Activated naive CD4-positive, alpha-beta T cell treated with anti-CD3 and anti-CD28 coated beads, Interleukin-2, amount 50 U/mL, for 72 hours (primary cell): ENCODE measurements at regions not wholly inside any gene's neighbourhood (a gene's known extent, or its start where the extent isn't known, plus 50 kb on each side); places are given as distances from the start of the nearest gene placed in this dataset.

Experiments used
- ATAC-seq, 2 donors: fragments of 150-1000 bp; cut with Tn5 transposase; 2 replicates each; pipeline ENCODE4 v1.10.0; 2021; ENCODE audit warnings: mild to moderate bottlenecking in 2 of 2, moderate library complexity in 2 of 2
- DNase-seq, 2 donors: peaks; one replicate each; pipeline ENCODE4 v3.0.0; 2021 to 2022; ENCODE audit warnings: low spot score in 2 of 2
- H3K27ac Mint-ChIP-seq, 2 donors: one replicate each; pipeline ENCODE4 v1.8.0; 2022; ENCODE audit warnings: mild to moderate bottlenecking in 2 of 2, mixed read lengths in 2 of 2
- H3K36me3 Mint-ChIP-seq, 2 donors: one replicate each; pipeline ENCODE4 v1.8.0; 2022; ENCODE audit warnings: mixed read lengths in 2 of 2
- H3K9me3 Mint-ChIP-seq, 2 donors: one replicate each; pipeline ENCODE4 v1.8.0; 2022; ENCODE audit warnings: mixed read lengths in 2 of 2

GRCh38 chr5:24831989-24832388, 187.2 kb upstream of the CDH10 start:
- peaks cover 18% of the 10 kb centered on the region in 2 donors for H3K9me3 Mint-ChIP-seq
- ATAC-seq (no peak), DNase-seq (no peak)
- peaks cover 0 to 5% of the 10 kb centered on the region in 2 donors for H3K36me3 Mint-ChIP-seq
- H3K27ac Mint-ChIP-seq = no peak overlapping the region

- DNase-seq (no peak), ATAC-seq (no peak)
- Mint-ChIP-seq H3K36me3 (peaks cover 3 to 7% of the 10 kb centered on the region in 2 donors), H3K9me3 (peaks cover 24 to 26% of the 10 kb centered on the region in 2 donors), H3K27ac (no peak overlapping the region)
Measured at GRCh38 chr5:24823625-24824024, 178.8 kb upstream of the CDH10 start.

DNA sequence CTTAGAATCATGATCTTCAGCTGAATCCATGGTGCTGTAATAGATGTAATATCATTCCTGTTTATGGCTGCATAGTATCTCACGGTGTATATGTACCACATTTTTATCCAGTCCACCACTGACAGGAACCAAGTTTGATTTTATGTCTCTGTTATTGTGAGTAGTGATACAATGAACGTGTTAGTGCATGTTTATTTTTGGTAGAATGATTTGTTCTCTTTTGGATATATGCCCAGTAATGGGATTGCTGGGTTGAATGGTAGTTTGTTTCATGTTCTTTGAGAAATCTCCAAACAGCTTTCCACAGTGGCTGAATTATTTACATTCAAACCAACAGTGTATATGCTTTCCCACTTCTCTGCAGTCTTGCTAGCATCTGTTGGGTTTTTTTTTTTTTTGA, 175.1 kb upstream of the CDH10 start:
- DNase-seq (no peak), ATAC-seq (no peak)
- Mint-ChIP-seq H3K9me3 (peaks cover 29% of the 10 kb centered on the region in 2 donors), H3K27ac (no peak overlapping the region), H3K36me3 (peaks cover 0 to 7% of the 10 kb centered on the region in 2 donors)

DNA sequence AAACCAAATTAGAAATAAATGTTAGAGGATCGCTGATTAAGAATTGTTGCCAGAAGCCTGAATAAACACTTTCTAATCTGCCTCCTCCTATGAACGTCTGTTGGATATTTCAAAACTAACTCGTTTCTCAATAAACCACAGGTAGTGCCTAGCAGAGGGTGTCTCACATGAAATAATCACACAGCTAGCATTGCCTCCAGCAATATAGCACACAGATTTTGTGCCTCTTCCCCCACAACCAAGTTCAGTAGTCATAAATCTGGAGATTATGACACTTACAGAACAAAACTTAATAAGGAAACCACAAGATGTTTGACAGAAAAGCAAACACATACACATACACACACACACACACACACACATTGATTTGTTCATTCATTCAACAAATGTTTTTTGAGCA, 173.2 kb upstream of the CDH10 start:
- H3K9me3 Mint-ChIP-seq = peaks cover 30 to 31% of the 10 kb centered on the region in 2 donors

DNA sequence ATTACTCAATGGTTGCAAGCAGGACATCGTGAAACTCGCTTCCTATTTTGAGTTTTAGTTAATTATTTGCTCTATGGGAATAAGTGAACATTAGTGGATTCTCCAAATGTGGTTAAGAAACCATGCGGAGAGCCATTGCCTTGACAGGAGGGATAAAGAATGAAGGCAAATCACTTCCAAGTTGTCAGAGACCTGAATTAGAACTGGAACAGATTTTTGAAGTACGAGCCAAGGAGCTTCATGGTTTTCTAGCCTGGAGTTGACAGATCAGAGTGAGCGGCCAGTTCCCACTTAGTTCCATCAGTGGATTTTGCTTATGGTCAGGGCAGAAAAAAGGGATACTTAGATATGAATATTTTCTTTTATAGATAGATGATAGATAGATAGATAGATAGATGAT, 171.4 kb upstream of the CDH10 start:
- no peaks in the 10 kb centered on the region for H3K36me3 Mint-ChIP-seq
- peaks cover 23 to 24% of the 10 kb centered on the region in 2 donors for H3K9me3 Mint-ChIP-seq
- DNase-seq (no peak), ATAC-seq (no peak)
- H3K27ac Mint-ChIP-seq = no peak overlapping the region

More for the DNA sequence above, 173.2 kb upstream of the CDH10 start:
- no peak for DNase-seq
- no peak overlapping the region for H3K27ac Mint-ChIP-seq
- no peaks in the 10 kb centered on the region for H3K36me3 Mint-ChIP-seq
- ATAC-seq = no peak

DNA sequence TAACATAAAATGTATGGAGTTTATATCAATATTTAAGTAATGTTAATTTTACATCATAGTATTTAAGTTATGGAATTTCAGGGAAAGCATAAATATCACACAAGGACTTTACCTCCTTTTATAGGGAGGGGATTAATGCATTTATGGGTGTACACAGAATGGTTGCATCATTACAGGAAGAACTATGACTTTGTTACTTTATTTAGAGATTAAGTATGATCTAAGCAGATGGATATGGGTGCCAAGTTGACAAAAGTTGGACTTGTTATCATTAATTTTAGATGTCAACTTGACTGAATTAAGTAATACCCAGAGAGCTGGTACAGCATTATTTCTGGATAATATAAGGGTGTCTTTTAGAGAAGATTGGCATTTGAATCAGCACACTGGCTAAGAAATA, 160.5 kb upstream of the CDH10 start:
- H3K36me3 Mint-ChIP-seq = peaks cover 0 to 6% of the 10 kb centered on the region in 2 donors

GRCh38 chr5:24804221-24804681, 159.5 kb upstream of the CDH10 start:
- H3K9me3 Mint-ChIP-seq = peaks cover 15 to 18% of the 10 kb centered on the region in 2 donors
- no peak for ATAC-seq

More for the DNA sequence above, 160.5 kb upstream of the CDH10 start:
- Mint-ChIP-seq H3K9me3 (peaks cover 15 to 23% of the 10 kb centered on the region in 2 donors), H3K27ac (no peak overlapping the region)
- no peak for DNase-seq
- no peak for ATAC-seq

GRCh38 chr5:24791326-24791725, 146.5 kb upstream of the CDH10 start:
- peaks cover 0 to 4% of the 10 kb centered on the region in 2 donors for H3K36me3 Mint-ChIP-seq
- no peak for DNase-seq
- ATAC-seq = no peak
- peaks cover 14 to 15% of the 10 kb centered on the region in 2 donors for H3K9me3 Mint-ChIP-seq
- H3K27ac Mint-ChIP-seq = no peak overlapping the region

More at GRCh38 chr5:24804221-24804681, 159.5 kb upstream of the CDH10 start:
- DNase-seq = no peak
- Mint-ChIP-seq H3K36me3 (peaks cover 0 to 6% of the 10 kb centered on the region in 2 donors), H3K27ac (no peak overlapping the region)

- no peak for ATAC-seq
- peaks cover 15 to 16% of the 10 kb centered on the region in 2 donors for H3K9me3 Mint-ChIP-seq
Measured at GRCh38 chr5:24789611-24790351, 145.0 kb upstream of the CDH10 start.

GRCh38 chr5:24788829-24789514, 144.2 kb upstream of the CDH10 start:
- no peak for DNase-seq
- no peak overlapping the region for H3K27ac Mint-ChIP-seq

More at GRCh38 chr5:24789611-24790351, 145.0 kb upstream of the CDH10 start:
- Mint-ChIP-seq H3K36me3 (peaks cover 0 to 4% of the 10 kb centered on the region in 2 donors), H3K27ac (no peak overlapping the region)
- no peak for DNase-seq

GRCh38 chr5:24786108-24786507, 141.3 kb upstream of the CDH10 start:
- Mint-ChIP-seq H3K27ac (no peak overlapping the region), H3K9me3 (peaks cover 5 to 13% of the 10 kb centered on the region in 2 donors), H3K36me3 (peaks cover 0 to 4% of the 10 kb centered on the region in 2 donors)
- DNase-seq (no peak), ATAC-seq (no peak)

More at GRCh38 chr5:24788829-24789514, 144.2 kb upstream of the CDH10 start:
- Mint-ChIP-seq H3K9me3 (peaks cover 16% of the 10 kb centered on the region in 2 donors), H3K36me3 (peaks cover 0 to 4% of the 10 kb centered on the region in 2 donors)
- no peak for ATAC-seq

GRCh38 chr5:24783596-24783995, 138.8 kb upstream of the CDH10 start:
- Mint-ChIP-seq H3K9me3 (peaks cover 9 to 13% of the 10 kb centered on the region in 2 donors), H3K27ac (no peak overlapping the region), H3K36me3 (peaks cover 0 to 4% of the 10 kb centered on the region in 2 donors)
- DNase-seq (no peak), ATAC-seq (no peak)

- Mint-ChIP-seq H3K36me3 (no peaks in the 10 kb centered on the region), H3K9me3 (peaks cover 17 to 22% of the 10 kb centered on the region in 2 donors), H3K27ac (no peak overlapping the region)
- ATAC-seq (no peak), DNase-seq (no peak)
Measured at GRCh38 chr5:24777392-24777791, 132.6 kb upstream of the CDH10 start.

DNA sequence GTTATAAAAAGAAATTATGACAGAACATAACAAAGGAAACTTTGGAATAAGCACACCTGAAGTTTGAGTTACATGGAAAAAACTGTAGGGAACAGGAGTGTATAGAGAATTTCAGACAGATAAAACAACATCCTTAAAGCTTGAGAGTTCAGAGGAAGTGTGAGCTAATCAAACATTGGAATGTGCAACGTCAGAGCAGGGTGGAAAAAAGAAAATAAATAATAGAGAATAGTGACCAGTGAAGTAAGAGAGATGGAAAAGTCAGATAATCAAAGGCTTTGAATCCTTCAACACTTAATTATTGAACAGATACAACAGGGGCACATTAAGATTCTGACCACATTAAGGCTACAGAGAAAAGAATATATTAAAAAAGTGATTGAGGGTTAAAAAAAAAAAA, 128.5 kb upstream of the CDH10 start:
- H3K27ac Mint-ChIP-seq = no peak overlapping the region
- ATAC-seq = no peak
- no peaks in the 10 kb centered on the region for H3K36me3 Mint-ChIP-seq
- peaks cover 18 to 28% of the 10 kb centered on the region in 2 donors for H3K9me3 Mint-ChIP-seq
- DNase-seq = no peak

DNA sequence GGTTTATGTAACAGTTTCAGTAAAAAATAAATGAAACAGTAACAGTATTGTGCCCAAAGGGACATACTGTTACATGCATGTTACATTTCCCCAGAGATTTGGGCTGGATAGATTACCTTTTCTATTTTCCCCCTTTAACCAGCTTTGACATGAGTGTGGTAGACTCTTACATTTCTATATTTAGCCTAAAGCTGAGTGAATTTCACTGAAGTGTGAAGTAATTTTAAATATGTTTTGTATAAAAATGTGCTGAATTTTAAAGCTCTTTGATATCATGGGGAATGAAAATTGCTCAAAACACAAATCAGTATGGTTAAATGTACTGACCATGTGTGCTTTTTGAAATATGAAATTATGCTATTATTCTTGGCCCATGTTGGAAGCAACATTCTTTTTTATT, 122.3 kb upstream of the CDH10 start:
- no peaks in the 10 kb centered on the region for H3K36me3 Mint-ChIP-seq
- peaks cover 16 to 19% of the 10 kb centered on the region in 2 donors for H3K9me3 Mint-ChIP-seq
- no peak overlapping the region for H3K27ac Mint-ChIP-seq
- DNase-seq = no peak
- ATAC-seq = no peak

DNA sequence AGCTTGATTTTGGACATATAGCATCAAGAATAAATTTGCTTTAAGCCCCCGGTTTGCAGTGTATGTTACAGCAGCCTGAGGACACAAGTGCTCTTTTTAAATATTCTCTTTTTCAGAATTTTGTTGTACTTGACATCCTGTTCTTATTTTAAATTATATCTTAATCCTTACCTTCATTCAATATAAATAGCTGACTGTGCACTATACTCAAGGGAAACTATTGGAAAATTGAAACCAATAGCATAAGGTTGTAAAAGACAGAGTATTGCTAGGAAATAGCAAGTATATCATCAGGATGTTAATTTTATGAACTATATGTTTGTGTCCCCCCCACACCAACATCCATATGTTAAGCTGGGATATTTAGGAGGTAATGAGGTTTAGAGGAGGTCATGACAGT, 120.4 kb upstream of the CDH10 start:
- Mint-ChIP-seq H3K36me3 (peaks cover 0 to 10% of the 10 kb centered on the region in 2 donors), H3K9me3 (peaks cover 20 to 24% of the 10 kb centered on the region in 2 donors), H3K27ac (no peak overlapping the region)
- no peak for DNase-seq
- no peak for ATAC-seq

DNA sequence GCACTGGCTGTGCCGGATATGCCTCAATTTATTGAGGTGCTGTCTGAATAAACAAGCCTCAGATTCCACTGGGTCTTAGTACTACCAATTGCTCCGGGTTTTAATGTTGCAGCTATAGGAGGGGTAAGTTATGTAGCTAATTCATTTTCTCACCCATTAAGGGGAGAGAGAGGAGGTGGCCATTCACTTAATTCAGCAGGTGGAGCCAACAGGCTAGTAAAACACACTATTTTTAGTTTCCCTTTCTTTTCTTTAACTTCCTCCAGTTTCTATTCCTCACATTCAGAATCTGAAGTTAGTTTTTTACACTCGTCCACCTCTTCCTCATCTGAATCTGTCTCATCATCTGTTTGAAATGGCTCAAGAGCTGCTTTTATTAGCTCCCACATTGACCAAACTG, 105.6 kb upstream of the CDH10 start:
- DNase-seq = no peak
- Mint-ChIP-seq H3K27ac (no peak overlapping the region), H3K9me3 (peaks cover 32% of the 10 kb centered on the region in 2 donors), H3K36me3 (peaks cover 0 to 5% of the 10 kb centered on the region in 2 donors)
- no peak for ATAC-seq
